ENCODE measurements at regions not wholly inside any gene's neighbourhood (a gene's known extent, or its start where the extent isn't known, plus 50 kb on each side); places are given as distances from the start of the nearest gene placed in this dataset.

- Histone ChIP-seq H3K79me2 (ENCODE audit: control insufficient read depth, low read length) (no peaks in the 10 kb centered on the region), H4K20me1 (ENCODE audit: control insufficient read depth, insufficient read depth, low read depth, low read length) (no peaks in the 10 kb centered on the region), H3K4me3 (ENCODE audit: low read length) (no peak overlapping the region), H3K36me3 (ENCODE audit: control insufficient read depth, low read length) (no peaks in the 10 kb centered on the region), H3K9me2 (replicated peaks; ENCODE audit: control insufficient read depth, low read length) (no peaks in the 10 kb centered on the region), H3K4me2 (ENCODE audit: low read length) (no peak overlapping the region), H3F3A (ENCODE audit: control insufficient read depth, insufficient read depth) (no peaks in the 10 kb centered on the region), H3K4me1 (ENCODE audit: control insufficient read depth, low read length) (peaks cover 7% of the 10 kb centered on the region; the same call in 1 of the 2 replicates), H3K27ac (ENCODE audit: low read depth, low read length) (no peak overlapping the region), H3K9me3 (ENCODE audit: control insufficient read depth, insufficient read depth, low read length) (no peaks in the 10 kb centered on the region), H3K27me3 (ENCODE audit: control insufficient read depth, low read length) (no peaks in the 10 kb centered on the region)
- no peak for TF ChIP-seq EZH2phosphoT487 (IDR thresholded peaks at IDR 0.05; ENCODE audit: borderline replicate concordance, low read length)
- TF ChIP-seq CTCF (IDR thresholded peaks at IDR 0.05; ENCODE audit: low read depth, low read length, poor library complexity, severe bottlenecking), result no peak
These were observed 275.0 kb upstream of the ATP2B1 start for GRCh38 chr12:89983622-89984021.

- Histone ChIP-seq H4K20me1 (ENCODE audit: control insufficient read depth, insufficient read depth, low read depth, low read length) (no peaks in the 10 kb centered on the region), H3K9me2 (replicated peaks; ENCODE audit: control insufficient read depth, low read length) (no peaks in the 10 kb centered on the region), H3K27ac (ENCODE audit: low read depth, low read length) (no peak overlapping the region), H3K4me1 (ENCODE audit: control insufficient read depth, low read length) (peaks cover 7% of the 10 kb centered on the region; the same call in 1 of the 2 replicates), H3F3A (ENCODE audit: control insufficient read depth, insufficient read depth) (no peaks in the 10 kb centered on the region), H3K79me2 (ENCODE audit: control insufficient read depth, low read length) (no peaks in the 10 kb centered on the region), H3K36me3 (ENCODE audit: control insufficient read depth, low read length) (no peaks in the 10 kb centered on the region), H3K4me3 (ENCODE audit: low read length) (no peak overlapping the region), H3K4me2 (ENCODE audit: low read length) (no peak overlapping the region), H3K9me3 (ENCODE audit: control insufficient read depth, insufficient read depth, low read length) (no peaks in the 10 kb centered on the region), H3K27me3 (ENCODE audit: control insufficient read depth, low read length) (no peaks in the 10 kb centered on the region)
- no peak for TF ChIP-seq CTCF (IDR thresholded peaks at IDR 0.05; ENCODE audit: low read depth, low read length, poor library complexity, severe bottlenecking)
- no peak for TF ChIP-seq EZH2phosphoT487 (IDR thresholded peaks at IDR 0.05; ENCODE audit: borderline replicate concordance, low read length)
These were observed 271.6 kb upstream of the ATP2B1 start for GRCh38 chr12:89980236-89980635.

GRCh38 chr12:89977405-89978085 is 268.9 kb upstream of the ATP2B1 start:
- Histone ChIP-seq H3K9me3 (ENCODE audit: control insufficient read depth, insufficient read depth, low read length) (no peaks in the 10 kb centered on the region), H3F3A (ENCODE audit: control insufficient read depth, insufficient read depth) (no peaks in the 10 kb centered on the region), H4K20me1 (ENCODE audit: control insufficient read depth, insufficient read depth, low read depth, low read length) (no peaks in the 10 kb centered on the region), H3K9me2 (replicated peaks; ENCODE audit: control insufficient read depth, low read length) (no peaks in the 10 kb centered on the region), H3K36me3 (ENCODE audit: control insufficient read depth, low read length) (no peaks in the 10 kb centered on the region), H3K4me3 (ENCODE audit: low read length) (no peak overlapping the region), H3K27ac (ENCODE audit: low read depth, low read length) (no peak overlapping the region), H3K27me3 (ENCODE audit: control insufficient read depth, low read length) (no peaks in the 10 kb centered on the region), H3K4me2 (ENCODE audit: low read length) (no peak overlapping the region), H3K4me1 (ENCODE audit: control insufficient read depth, low read length) (peaks cover 7% of the 10 kb centered on the region; the same call in 1 of the 2 replicates), H3K79me2 (ENCODE audit: control insufficient read depth, low read length) (no peaks in the 10 kb centered on the region)
- TF ChIP-seq CTCF (IDR thresholded peaks at IDR 0.05; ENCODE audit: low read depth, low read length, poor library complexity, severe bottlenecking), result no peak
- no peak for TF ChIP-seq EZH2phosphoT487 (IDR thresholded peaks at IDR 0.05; ENCODE audit: borderline replicate concordance, low read length)
